ACHN (cell line): ENCODE measurements at regions not wholly inside any gene's neighbourhood (a gene's known extent, or its start where the extent isn't known, plus 50 kb on each side); places are given as distances from the start of the nearest gene placed in this dataset.

Experiments
- DNase-seq: peaks from one replicate; pipeline ENCODE4 v3.0.0-alpha.2; 2015
- in situ Hi-C: cut with HindIII; loops from 2 replicates; pipeline ENCODE4 v1.10.0; 2017; ENCODE audit warnings: low sequenced_read_pairs, low pct_ligation_motif_present, low pct_unique_long_range_greater_than_20kb

DNA sequence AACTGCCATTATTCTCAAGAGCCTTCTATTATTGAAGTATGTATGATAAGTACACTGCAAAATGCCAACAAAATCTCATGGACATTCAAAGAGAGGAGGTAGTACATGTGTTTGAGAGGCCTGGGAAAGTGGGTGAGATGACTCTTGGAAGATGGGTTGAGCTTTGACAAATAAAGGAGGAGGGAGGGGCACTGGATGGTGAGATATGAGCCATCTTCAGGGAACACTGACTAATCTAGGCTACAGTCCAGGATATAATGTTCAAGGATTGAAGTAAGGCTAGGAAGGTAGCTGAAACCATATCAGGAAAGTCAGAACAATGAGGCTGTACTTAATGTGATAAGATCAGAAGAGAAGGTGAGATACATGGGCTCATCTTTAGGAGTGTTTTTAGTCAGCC lies 559.7 kb downstream of the ZEB2 start:
- in situ Hi-C loops: no loop called here
- DNase-seq: no peak

DNA sequence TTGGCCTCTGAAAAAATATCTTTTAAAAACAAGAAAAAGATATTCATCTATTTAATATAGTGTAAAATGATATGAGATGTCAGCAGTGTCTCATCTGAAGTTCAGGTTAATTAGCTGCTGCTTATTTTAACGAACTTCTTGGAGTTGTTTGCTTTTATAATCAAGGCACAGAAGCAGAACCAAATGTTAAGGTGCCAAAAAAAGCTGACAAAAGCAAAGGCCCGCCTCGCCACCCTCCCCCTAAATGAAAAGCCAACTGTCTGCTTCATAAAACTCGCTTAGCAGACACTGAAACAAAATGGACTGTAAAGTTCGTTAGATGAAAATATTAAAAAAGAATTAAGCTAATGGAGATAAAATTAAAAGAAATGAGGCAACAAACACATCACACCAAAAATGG lies 562.6 kb downstream of the ZEB2 start:
- in situ Hi-C loops: no loop called here
- no peak for DNase-seq

DNA sequence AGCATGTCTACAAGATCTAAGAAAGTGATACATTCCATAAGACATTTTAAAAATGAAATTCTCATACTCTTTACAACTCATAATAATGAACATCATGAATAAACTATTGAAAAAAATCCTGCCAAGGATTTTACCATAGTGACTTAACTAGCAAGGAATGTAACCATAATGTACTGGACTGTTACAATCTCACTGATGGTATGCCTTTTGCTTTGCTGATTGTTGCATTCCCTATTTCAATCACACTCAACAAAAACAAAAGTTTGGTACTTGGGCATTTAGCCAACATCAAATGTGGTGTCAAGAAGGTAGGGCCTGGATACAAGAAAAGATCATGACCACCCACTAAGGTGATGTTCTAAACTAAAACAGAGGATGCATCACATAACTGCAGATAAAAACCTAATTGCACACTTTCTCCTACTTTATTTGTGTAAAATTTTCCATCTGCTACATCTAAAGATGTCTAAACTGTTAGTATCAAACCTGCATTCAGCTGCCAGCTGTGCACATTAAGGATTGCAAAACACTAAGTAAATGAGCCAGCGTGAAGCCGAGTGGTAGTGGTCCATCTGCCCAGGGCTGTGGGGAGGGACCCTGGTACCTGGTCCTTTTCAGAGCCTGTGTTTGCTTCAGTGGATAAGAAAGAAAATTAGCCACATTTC lies 564.4 kb downstream of the ZEB2 start:
- in situ Hi-C loops: no loop called here
- peak; percentile 39 for DNase-seq

DNA sequence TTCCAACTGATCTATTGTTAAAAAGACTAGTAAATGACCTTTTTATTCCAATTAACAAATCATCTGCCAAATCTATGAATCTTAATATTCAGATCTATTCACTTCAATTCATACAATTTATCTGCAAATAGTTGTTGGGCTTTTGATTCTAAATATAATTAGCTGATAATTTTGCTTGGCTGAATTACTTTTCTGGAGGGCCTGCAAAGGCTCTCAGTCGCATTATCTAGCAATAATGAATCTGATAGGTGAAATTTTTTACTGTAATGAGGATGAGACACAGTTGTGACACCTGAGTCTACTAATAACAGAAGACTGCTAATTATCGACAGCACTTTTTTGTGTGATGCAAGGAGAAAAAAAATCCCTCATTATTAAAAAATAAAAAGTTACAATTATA lies 565.1 kb downstream of the ZEB2 start:
- in situ Hi-C loops: no loop called here
- no peak for DNase-seq

DNA sequence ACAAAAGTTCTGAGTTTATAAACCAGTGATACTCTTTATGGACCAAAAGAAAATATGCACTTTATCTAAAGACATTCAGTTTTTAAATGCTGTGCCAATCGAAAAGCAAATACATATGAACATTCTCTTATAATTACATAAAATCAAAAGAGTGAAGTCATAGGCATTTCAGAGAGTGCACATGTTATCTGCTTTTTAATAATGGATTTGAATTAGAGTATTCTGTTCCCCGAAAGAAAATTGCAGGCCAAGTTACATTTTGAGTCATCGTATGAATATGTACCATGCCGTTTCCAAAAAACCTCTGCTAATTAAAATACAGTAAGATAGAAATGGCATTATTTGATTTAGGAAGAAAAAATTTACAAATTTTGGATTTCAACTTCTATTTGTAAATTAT lies 565.7 kb downstream of the ZEB2 start:
- in situ Hi-C loops: no loop called here
- no peak for DNase-seq

DNA sequence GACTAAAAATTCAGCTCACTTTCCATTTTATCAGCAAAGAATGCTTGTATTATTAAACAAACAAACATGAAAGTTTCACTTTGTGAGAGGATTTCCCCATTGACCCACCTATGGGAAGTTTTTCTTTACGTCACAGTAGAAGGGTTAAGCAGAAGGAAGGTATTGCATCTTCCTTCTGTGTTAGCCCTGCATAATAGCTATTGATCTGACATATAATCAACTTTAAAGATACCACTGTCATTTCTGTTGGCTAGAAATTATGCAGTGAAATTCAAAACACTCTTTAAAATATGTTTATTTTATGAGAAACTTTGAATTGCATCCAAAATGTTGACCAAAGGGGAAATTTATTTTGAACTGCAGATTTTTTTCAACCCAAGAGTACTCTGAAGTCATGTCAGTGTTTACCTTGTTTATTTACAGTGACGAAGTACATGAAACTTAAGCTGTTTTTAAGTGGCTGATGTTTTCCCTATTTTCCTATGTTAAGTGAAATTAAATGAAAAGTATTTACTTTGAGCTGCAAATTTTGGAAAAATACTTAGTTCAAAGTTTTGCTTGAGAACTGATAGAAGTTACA lies 566.4 kb downstream of the ZEB2 start:
- in situ Hi-C loops: no loop called here
- DNase-seq: no peak

DNA sequence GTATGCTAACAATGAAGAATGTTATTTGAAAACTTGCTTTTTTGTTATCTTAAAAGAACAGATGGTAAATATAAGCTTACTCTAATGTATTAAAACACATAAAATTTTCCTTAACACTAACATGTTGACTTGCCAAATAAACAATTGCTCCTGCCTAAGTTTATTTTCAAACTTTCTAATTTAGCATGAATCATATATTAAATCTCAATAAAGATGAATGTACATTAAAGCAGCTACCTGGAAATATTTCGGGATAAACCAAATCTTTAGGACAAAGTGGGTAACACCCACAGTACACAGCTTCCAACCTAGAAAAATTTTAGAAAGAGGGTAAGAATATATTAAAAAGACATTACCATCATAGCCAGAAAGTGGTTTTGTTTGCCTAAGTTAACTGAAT lies 567.4 kb downstream of the ZEB2 start:
- in situ Hi-C loops: no loop called here

DNA sequence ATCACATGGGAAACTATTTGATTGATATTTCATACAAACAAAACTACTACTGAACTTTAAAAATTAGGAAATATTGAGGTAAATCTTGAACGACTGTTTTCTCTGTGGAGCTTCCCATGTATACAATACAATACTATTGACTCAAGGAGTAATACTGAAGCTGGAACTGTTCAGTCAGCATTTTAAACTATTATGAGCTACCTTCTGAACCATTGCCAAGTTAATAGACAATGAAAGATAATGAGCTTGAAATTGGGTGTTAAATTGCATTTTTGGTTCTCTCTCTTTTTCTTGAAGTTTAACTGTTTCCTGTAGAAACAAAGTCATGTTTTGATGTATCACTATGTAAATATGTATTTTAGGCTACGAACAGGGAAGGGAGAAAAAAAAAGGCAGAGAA lies 569.2 kb downstream of the ZEB2 start:
- no peak for DNase-seq
- in situ Hi-C loops: no loop called here

More for the DNA sequence above, 567.4 kb downstream of the ZEB2 start:
- no peak for DNase-seq

DNA sequence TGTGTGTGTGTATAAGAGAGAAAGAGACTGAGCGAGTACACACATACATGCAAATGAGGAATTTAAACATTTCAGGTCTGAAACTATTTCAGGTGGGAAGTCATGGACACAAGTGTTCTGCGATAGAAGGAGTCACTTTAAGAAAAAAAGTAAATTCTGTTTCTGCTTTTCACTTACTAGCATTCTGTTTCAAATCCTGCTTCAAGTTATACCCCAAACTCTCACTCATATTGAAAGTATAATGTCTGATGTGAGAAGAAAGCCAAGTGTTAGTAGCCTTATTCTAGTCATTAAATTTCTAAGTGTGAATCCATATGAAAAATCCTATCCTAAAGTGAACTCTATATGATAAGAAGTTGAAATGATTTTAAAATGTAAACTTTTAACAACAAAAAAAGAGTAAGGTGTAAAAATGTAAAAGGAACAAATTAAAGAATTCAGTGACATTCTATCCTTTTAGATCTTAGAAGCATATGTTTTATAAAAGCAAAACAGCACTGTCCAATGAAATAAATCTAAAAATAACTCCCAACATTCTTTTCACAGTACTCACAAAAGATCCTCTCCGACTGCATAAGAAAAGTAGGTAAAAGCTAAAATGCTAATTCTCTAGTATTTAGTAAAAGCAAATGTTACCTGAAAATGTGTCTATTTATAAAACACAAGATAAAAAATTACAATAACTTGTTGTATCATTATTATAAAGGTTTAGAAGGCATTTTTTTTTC lies 570.6 kb downstream of the ZEB2 start:
- in situ Hi-C loops: no loop called here
- no peak for DNase-seq

DNA sequence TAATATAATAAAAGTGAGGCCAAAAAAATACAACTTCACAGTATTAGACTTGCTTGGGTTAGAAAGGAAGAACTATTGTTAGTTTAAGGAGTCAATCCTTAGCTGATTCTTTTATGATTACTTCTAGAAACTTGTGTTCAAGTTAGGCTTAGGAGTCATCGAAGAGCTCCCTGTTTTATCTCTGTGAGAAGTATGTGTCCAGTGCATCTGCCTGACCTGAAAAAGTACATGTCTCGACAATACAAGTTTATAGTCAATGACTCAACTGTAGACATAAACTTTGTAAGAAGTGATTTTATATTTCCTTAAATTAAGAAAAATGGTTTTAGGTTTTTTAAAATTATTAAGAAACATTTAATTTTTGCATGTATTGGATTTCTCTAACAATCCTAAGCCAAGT lies 571.2 kb downstream of the ZEB2 start:
- in situ Hi-C loops: no loop called here
- no peak for DNase-seq

DNA sequence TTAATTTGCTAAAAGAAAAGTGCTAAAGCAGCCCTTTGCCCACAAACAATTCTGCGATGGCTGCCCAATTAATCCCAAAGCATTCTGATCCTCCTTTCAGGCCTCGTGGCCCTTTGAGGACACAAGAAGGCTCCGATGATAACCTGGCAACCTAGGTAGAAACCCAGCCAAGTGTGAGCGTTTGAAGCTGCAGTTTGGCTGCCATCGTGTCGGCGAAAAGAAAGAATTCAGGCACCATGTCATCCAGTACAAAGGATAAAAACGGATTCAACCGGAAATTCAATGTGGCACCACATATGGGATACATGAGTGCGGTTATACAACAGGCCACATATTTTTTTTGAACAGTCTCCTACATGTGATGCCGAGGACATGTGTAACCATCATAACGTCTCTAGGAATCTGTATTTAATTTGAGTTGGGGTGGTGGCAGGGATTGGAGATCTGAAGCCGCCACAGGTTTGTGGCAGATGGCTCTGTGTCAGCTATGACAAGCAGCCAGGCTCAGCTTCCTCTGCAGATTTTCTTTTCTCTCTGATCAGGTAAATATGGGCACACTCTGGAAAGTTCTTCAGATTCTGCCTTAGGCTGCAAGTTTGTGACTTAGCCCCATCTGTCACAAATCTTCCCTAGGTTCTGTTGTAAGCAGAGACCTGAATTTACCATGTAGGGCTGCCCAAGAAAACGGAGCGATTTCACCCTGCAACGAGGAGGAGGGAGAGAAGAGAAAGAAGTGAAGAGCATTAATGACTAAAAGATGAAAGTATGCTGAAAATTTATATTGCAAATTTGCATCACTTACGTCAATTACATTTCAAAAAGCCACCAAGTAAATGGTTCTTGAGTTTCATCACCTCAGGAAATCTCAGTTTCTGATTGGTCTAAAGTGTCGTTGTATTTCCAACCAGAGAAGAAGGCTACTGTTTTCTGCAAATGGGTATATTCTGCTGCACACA lies 573.2 kb downstream of the ZEB2 start:
- DNase-seq: no peak
- in situ Hi-C loops: no loop called here

DNA sequence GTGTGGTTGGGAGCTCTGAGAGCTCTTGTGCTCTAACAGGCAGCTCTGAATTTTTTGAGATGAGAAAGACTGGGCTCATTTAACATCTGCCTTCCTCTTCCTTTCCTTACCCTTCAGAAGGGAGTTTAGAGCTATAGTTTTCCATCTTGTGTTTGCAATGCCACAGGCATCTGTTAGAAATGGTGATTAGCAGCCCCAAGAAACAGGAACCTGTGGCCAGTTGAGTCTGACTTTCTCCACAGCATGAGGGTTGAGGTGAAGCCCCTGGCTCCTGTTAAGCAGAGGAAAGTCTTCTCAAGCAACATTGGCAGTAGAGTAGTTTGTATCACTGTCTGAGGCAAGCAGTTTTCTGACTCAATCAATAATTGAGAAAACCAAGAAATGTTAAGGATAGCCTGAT lies 577.4 kb downstream of the ZEB2 start:
- in situ Hi-C loops: no loop called here
- no peak for DNase-seq

DNA sequence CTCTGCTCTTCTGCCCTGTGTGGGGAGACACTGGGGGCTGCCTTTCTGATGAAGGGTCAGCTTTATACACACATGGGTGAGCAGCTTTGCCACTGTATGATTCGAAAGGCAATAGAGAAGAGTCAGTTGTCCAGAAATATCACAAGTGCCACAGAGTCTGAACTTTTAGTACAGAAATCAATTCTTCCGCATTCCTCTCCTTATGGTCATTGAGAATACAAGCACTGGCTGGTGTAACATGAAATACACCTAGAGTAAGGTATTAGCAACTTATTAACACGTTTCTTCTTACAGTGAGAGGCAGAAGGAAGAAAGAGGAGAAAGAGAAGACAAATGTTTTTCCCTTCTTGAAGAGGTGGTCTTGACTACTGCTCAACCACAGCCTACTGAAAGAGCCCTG lies 579.2 kb downstream of the ZEB2 start:
- in situ Hi-C loops: no loop called here
- DNase-seq: no peak

DNA sequence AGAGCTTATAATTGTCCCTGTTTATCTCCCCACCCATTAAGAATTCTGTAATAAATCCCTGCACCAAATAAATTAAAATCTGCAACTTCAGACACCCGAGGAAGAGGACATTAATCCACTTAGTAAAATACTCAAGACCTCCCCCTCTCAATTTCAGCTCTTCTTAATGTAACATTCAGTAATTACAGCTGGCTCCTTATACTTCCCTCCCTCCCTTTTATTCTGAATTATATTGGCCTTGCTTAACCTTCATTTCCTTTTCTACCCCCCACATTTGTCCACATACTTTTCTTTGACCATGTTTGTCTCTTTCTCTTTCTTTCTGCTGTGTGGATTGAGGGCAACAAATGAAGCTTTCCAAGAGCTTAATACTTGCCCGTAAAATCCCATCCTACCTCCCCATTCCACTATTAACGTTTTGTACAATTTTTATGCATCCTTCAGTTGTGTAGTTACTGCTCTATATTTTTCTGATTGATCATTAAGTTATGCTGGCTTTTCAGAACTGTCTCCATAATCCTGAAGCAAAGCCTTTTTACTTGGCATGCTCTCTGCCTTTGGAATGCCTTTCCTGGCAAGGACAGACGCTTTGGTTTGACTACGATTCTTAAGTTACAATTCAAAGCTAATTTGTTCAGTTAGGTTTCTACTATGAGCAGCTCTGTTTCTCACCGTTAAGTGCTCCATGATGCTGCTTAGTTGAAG lies 580.1 kb downstream of the ZEB2 start:
- DNase-seq: no peak
- in situ Hi-C loops: no loop called here

DNA sequence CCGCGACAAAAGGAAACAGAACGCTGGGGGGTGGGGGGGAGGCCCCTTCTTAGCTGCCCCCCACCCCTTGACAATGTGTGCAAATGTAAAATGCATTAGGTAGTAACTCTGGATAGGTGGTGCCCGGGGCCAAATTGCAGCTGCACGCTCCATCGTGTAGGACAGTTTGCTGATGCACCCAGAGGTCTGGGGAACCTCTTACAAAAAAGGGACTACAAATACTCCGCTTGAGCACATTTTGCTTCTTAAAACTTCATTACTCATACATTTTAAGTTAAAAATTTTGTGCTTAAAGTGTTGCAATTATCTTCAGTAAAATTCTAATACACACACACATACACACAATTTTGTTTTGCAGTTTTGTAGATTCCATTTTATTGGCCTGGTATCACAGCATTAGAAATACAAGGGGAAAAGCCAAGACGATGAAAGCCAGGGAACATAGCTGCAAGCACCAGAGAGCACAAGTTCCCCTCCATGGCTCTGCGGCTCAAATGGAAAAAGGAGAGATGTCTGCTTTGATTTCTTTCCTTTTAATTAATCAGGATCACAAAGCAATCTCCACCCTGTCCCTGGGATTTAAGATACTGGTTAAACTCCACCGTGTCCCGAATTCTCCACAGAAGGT lies 582.1 kb downstream of the ZEB2 start:
- no peak for DNase-seq
- in situ Hi-C loops: no loop called here

DNA sequence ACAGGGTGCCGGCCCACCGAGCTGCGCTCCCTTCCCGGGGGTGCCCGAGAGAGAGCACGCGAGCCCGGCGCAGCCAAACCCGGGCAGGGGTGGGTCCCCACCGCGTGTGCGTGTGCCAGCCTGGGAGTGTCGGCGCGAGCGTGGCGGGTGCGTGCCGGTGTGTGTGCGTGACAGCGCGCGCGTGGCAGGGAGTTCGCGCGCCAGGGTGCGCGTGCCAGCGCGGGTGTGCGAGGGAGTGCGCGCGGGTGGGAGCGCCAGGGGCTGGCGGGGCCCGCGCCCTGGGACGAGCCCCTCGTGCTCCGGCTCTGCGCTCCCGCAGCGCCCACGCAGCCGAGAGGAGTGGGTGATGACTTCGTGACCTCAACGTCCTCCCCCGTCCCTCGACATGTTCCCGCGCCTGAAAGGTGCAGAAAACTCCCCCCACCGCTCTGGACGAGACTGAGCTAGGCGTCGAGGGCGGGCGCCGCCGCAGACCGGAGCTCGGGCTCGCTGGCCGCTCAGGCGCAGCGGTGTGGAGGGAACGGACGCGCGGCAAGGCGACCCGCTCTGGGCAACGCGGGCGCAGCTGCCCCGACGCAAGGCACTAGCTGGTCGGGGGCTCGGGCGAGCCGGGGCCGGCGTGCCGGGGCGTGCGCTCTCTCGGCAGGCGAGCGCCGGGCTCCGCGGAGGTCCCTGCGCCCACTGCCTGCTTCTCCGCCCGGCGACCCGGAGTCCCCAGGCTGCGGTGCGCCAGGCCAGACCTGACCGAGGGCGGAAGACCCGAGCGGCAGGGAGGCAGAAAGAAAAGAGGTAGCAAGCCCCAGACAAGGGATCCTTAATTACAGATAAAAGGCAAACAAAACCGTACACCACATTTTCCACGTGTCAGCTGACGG lies 582.8 kb downstream of the ZEB2 start:
- in situ Hi-C loops: no loop called here
- peak; percentile 40 for DNase-seq

DNA sequence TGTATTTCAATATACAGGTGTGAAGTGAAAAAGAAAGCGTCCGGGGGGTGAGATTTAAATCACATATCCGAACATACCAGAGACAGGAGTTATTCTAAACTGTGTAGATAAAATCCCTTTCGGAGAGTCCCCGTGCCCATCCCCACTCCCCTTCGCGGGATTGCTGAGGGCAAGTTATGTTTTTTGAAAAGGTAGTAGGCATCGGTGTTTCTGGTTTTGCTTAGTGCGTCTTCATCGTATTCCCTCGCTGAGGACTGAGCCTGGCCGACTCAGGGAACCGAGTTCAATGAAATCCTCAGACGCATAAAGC lies 583.4 kb downstream of the ZEB2 start:
- in situ Hi-C loops: no loop called here
- no peak for DNase-seq

DNA sequence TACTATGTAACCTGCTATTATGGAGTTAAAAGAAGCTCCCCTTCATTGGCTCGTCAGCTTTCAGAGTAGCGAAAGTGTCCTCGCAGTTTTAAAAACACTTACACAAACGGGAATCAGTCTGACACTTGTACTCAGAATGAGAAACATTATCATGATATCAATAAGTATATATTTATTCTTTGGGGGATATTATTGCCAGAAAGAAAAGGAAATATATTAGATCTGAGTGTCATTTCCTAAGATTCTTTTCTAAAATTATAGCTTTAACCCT lies 584.5 kb downstream of the ZEB2 start:
- DNase-seq: no peak
- in situ Hi-C loops: no loop called here
